ENCODE measurements at regions not wholly inside any gene's neighbourhood (a gene's known extent, or its start where the extent isn't known, plus 50 kb on each side); places are given as distances from the start of the nearest gene placed in this dataset.

GRCh38 chr4:24190761-24191695 lies 301.2 kb upstream of the PPARGC1A start:
- Mint-ChIP-seq H3K4me3 (no peak overlapping the region), H3K27ac (no peak overlapping the region), H3K36me3 (no peaks in the 10 kb centered on the region), H3K4me1 (no peaks in the 10 kb centered on the region), H3K9me3 (peaks cover 0 to 3% (median 0%) of the 10 kb centered on the region in 7 donors), H3K27me3 (ENCODE audit: low read depth in 3 of 3) (peaks cover 0 to 2% (median 0%) of the 10 kb centered on the region in 3 donors)
- Histone ChIP-seq H2AFZ (ENCODE audit: insufficient read depth, low read depth, low read length, poor library complexity, severe bottlenecking) (no peak overlapping the region), H3K4me2 (replicated peaks; ENCODE audit: extremely low read depth, low read length, poor library complexity, severe bottlenecking) (no peak overlapping the region), H3K9me3 (replicated peaks in 1 of 2; ENCODE audit: control insufficient read depth in 1 of 2, insufficient read depth in 1 of 2, low read length in 2 of 2) (no peaks in the 10 kb centered on the region), H3K79me2 (ENCODE audit: insufficient read depth, low read length) (no peaks in the 10 kb centered on the region), H3K27ac (ENCODE audit: low read depth in 1 of 2, low read length in 2 of 2) (no peak overlapping the region), H3K36me3 (replicated peaks in 1 of 2; ENCODE audit: control insufficient read depth in 1 of 2, insufficient read depth in 2 of 2, low read length in 2 of 2) (no peaks in the 10 kb centered on the region), H3K4me1 (ENCODE audit: control insufficient read depth in 1 of 2, insufficient read depth in 2 of 2, low read length in 2 of 2) (no peaks in the 10 kb centered on the region), H3K27me3 (ENCODE audit: control insufficient read depth in 2 of 2, insufficient read depth in 2 of 2, low read length in 2 of 2) (no peaks in the 10 kb centered on the region), H3K4me3 (replicated peaks in 1 of 3; ENCODE audit: low read depth in 2 of 3, low read length in 3 of 3) (no peak overlapping the region), H4K20me1 (ENCODE audit: insufficient read depth, low read length) (no peaks in the 10 kb centered on the region), H3K9ac (ENCODE audit: insufficient read depth, low read length, poor library complexity, severe bottlenecking) (no peak overlapping the region)
- DNase-seq = no peak
- intact Hi-C loops (cut with micrococcal nuclease) = no loop called here
- no peak for TF ChIP-seq CTCF (IDR thresholded peaks at IDR 0.05)
- 91% methylated on average over 8 of the region's 13 CpGs for WGBS (ENCODE audit: insufficient coverage)

- Histone ChIP-seq H3K4me3 (replicated peaks in 1 of 3; ENCODE audit: low read depth in 2 of 3, low read length in 3 of 3) (no peak overlapping the region), H2AFZ (ENCODE audit: insufficient read depth, low read depth, low read length, poor library complexity, severe bottlenecking) (no peak overlapping the region), H3K27me3 (ENCODE audit: control insufficient read depth in 2 of 2, insufficient read depth in 2 of 2, low read length in 2 of 2) (no peaks in the 10 kb centered on the region), H3K79me2 (ENCODE audit: insufficient read depth, low read length) (no peaks in the 10 kb centered on the region), H3K36me3 (replicated peaks in 1 of 2; ENCODE audit: control insufficient read depth in 1 of 2, insufficient read depth in 2 of 2, low read length in 2 of 2) (no peaks in the 10 kb centered on the region), H3K9ac (ENCODE audit: insufficient read depth, low read length, poor library complexity, severe bottlenecking) (no peak overlapping the region), H3K4me1 (ENCODE audit: control insufficient read depth in 1 of 2, insufficient read depth in 2 of 2, low read length in 2 of 2) (no peaks in the 10 kb centered on the region), H3K9me3 (replicated peaks in 1 of 2; ENCODE audit: control insufficient read depth in 1 of 2, insufficient read depth in 1 of 2, low read length in 2 of 2) (no peaks in the 10 kb centered on the region), H3K4me2 (replicated peaks; ENCODE audit: extremely low read depth, low read length, poor library complexity, severe bottlenecking) (no peak overlapping the region), H3K27ac (ENCODE audit: low read depth in 1 of 2, low read length in 2 of 2) (no peak overlapping the region), H4K20me1 (ENCODE audit: insufficient read depth, low read length) (no peaks in the 10 kb centered on the region)
- H3K9me3 Mint-ChIP-seq = peaks cover 0 to 3% (median 0%) of the 10 kb centered on the region in 7 donors
- TF ChIP-seq CTCF (IDR thresholded peaks at IDR 0.05) = no peak
- WGBS (ENCODE audit: insufficient coverage) = no CpG with 5 or more reads among the region's 1 CpG
- peaks cover 0 to 2% (median 0%) of the 10 kb centered on the region in 3 donors for H3K27me3 Mint-ChIP-seq (ENCODE audit: low read depth in 3 of 3)
- no peak overlapping the region for H3K27ac Mint-ChIP-seq
- no peaks in the 10 kb centered on the region for H3K36me3 Mint-ChIP-seq
- no peaks in the 10 kb centered on the region for H3K4me1 Mint-ChIP-seq
- no peak overlapping the region for H3K4me3 Mint-ChIP-seq
- intact Hi-C loops (cut with micrococcal nuclease) = no loop called here
- DNase-seq = no peak
Measured at GRCh38 chr4:24188459-24188858, 298.6 kb upstream of the PPARGC1A start.

All from CD14-positive monocyte (primary cell).